PC-9 (cell line): ENCODE measurements at regions not wholly inside any gene's neighbourhood (a gene's known extent, or its start where the extent isn't known, plus 50 kb on each side); places are given as distances from the start of the nearest gene placed in this dataset.

Experiments
- EZH2 ChIP-seq: fragments of 200-600 bp; sonication (generic); IDR thresholded peaks from 2 replicates; pipeline ENCODE4 v1.8.0; 2017; ENCODE audit warnings: antibody characterized with exemption, low read depth
- TF ChIP-seq, protein P1 (sequence below): fragments of 200-600 bp; sonication (generic); conservative IDR thresholded peaks from 2 replicates; pipeline ENCODE4 v1.6.1; 2017; ENCODE audit warnings: mixed run types, antibody characterized with exemption, mild to moderate bottlenecking, moderate library complexity

DNA sequence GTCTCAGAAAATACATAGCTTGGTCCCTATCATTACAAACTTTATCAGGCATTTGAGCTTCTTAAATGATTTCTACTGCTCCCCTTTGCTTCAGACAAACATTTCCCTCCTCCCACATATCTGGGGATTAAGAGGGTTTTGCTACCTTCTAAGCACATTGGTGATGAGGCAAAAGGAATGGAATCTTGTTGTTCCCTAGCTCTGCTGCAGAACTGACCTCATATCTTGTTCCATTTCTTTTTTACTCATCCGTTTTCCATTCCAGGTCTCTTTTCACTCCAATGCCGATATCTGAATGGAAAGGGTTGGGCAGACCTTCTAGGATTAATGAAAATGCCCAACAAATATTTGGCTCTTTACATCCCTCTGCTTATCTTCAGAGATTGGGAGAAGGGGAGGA is 444.6 kb downstream of the ZNF608 start:
- TF ChIP-seq, protein P1, sequence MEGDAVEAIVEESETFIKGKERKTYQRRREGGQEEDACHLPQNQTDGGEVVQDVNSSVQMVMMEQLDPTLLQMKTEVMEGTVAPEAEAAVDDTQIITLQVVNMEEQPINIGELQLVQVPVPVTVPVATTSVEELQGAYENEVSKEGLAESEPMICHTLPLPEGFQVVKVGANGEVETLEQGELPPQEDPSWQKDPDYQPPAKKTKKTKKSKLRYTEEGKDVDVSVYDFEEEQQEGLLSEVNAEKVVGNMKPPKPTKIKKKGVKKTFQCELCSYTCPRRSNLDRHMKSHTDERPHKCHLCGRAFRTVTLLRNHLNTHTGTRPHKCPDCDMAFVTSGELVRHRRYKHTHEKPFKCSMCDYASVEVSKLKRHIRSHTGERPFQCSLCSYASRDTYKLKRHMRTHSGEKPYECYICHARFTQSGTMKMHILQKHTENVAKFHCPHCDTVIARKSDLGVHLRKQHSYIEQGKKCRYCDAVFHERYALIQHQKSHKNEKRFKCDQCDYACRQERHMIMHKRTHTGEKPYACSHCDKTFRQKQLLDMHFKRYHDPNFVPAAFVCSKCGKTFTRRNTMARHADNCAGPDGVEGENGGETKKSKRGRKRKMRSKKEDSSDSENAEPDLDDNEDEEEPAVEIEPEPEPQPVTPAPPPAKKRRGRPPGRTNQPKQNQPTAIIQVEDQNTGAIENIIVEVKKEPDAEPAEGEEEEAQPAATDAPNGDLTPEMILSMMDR = no peak
- TF ChIP-seq EZH2 = no peak
